Stimulated activated naive CD4-positive, alpha-beta T cell (primary cell): ENCODE measurements at regions not wholly inside any gene's neighbourhood (a gene's known extent, or its start where the extent isn't known, plus 50 kb on each side); places are given as distances from the start of the nearest gene placed in this dataset.

Source experiments
- DNase-seq, 6 experiments: peaks; one replicate each; lab custom pipeline; 2025; lab: John Stamatoyannopoulos, UW

DNA sequence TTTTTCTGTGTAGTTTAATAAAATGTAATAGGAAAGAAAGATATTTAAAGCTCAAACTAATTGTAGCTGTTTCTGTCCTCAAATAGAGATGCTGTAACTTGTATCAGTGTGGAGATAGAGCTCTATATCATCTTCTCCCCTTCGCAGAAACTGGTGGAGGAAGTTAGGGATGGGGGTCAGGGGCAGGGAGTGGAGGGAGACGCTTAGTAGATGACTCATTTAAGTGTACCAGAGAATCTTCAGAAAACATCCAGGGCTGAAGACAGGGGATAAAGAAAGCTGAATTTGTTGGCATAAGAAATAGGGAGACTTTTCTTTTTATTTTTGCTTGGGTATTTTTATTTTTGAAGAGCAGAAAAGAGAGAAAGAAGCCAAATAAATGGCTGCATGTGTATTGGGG, 282.6 kb upstream of the DPYD start:
- no peak for DNase-seq

DNA sequence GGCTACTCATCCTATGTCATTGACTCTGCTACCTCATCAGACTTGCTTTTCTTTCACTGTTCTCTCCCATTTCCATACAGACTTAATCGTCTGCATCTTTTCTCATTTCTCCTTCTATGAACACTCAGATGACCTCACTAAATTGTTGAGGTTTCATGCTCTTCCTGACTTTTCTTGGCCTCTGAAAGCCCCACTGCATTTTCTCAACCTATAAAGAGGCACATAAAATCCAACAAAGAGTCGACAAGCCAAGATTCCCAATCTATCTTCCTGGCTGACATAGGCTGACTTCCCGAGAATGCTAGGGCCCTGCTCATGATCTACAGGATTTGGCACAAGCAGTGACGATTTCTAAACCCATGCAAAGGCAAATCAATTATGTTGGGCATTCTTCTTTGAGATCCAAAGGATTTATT, 280.8 kb upstream of the DPYD start:
- DNase-seq = no peak

DNA sequence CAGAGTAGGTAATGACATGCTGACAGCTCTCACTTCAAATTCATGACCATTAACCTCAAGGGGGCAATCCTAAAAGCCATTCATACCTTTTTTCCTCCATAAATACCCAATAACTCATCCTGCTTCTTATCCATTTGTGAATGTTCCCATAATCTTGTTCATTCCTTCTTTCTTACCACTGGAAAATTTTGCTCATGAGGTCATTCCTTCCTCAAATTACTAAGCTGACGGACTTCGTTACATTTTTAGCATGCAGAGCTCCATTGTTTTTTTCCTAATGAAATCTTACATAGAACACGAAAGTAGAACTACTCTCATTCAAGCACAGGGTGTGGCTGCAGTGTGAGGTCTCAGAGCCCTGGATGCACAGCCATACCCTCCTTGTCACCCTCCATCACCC, 276.5 kb upstream of the DPYD start:
- no peak for DNase-seq

DNA sequence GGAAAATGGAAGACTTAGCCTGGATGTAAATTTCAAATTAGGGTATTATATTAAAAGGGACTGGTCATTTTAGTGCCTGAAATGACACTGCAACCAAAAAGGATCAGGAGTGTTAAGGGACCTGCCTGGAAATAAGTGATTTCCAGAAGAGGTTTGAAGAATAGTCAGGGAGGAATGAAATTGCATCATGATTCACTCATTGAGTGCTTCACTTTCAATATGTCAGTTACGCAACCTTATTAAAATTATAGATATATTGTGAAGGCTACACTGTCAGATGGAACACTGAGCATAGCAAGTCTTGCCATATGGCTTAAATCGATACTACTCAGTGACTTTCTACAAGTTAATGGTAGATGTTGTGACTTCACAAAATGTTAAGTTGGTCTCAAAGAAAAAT, 275.2 kb upstream of the DPYD start:
- no peak for DNase-seq

DNA sequence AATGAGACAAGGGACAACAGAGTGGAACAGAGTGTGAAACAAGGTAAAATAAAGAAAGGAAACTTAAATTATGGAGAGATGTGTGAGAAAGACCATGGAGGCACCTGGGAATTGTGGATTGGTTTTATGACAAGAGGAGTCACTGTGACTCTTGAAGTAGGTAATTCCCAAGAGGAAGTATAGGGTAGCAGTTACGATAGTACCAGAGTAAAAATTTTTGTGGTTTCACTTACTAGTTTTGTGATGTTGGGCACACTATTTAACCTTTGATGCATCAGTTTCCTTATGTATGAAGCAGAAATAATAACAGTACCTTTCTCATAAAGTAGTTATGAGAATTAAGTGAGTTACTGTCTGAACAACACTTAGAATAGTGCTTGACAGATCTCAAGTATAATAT, 267.9 kb upstream of the DPYD start:
- DNase-seq = no peak

DNA sequence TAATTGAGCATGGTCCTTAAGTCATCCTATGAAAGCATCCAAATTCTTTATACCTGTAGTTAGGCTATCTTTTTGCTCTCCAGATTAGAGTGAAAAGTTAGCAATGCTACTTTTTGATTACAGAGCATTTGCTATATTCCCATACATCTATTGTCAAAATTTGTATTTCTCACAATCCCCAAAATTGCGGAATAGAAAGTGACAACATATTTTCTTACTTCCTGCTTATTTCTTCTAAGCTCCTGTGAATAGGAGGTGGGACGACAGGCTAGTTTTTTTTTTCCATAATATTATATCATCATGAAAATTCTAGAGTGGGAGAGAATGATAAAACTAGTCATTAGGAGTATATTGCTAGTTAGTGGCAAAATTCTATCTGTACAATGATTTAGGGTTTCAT, 264.0 kb upstream of the DPYD start:
- no peak for DNase-seq

DNA sequence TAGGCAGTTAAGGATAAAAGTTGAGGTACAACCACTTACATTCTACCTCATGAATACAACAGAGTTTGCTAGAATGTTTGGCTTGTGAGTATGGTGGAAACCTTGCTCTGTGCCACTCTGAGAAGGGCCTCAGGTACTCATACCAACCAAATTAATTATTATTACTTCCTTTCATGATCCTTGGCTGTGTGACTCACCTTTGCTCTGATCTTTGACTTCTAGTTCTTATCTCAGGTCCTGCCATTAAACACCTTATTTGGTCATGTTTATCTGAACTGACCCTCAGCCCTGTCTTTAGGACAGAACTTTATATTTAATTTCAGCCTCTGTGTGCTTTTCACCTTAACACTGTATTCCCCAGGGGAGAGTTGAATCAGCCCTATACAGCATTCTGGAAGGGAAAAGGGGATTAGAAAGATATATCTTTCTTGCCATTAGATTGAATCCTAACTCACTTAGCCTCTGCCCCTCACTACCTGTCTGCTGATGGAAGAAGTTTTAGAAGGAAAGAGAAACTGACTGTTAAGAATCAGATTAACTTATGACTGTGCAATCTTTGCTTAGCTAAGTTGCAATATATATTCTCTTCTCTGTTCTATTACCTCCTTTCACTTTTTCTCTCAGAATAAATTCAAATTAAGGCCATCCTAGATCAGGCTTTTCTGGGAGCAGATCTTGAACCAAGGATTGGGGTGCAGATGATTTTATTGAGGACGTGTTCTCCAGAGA, 260.4 kb upstream of the DPYD start:
- no peak for DNase-seq

DNA sequence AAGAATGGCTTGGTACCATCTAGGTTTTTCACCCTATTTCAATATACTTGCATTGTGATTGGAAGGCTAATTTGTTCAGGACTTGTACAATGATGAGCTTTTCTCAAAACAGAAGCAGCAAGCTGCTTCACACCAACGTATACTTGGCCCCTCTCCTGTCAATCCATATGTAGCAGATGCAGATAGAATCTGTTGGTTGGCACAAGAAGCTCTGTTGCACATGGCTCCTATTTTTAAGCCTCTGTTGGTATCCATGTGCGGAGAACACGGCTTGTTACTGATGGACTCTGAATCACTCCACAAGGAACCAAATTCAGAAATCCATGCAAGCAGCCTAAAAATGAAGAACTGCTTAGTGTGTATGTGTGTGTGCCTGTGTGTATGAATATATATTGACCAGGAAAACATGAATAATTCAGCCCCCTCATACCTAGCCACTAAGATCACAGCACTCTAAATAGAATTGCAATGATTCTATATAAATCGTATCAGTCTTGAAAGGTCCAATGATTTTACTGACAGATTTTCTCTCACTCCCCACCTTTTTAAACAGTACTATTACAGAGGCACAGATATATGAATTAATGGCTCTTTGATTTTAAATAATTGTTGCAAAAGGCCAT, 258.4 kb upstream of the DPYD start:
- no peak for DNase-seq

DNA sequence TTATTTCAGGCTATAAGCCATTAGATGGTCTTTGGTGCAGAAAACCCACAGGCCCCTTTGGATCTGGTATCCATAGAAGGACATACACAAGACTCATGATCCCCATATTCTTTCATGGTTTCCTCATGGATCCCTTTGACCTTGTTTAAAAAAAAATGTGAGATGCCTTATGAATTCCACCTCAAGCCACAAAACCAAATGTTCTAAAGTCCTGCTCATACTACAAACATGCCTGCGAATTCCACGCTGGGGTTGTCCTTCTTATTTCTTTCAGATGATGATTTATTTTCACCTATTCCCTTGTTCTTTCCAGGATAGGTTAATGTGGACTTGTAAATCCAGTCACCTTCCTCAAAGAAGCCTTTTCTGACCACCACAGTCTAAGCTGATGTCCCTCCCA, 256.9 kb upstream of the DPYD start:
- no peak for DNase-seq

DNA sequence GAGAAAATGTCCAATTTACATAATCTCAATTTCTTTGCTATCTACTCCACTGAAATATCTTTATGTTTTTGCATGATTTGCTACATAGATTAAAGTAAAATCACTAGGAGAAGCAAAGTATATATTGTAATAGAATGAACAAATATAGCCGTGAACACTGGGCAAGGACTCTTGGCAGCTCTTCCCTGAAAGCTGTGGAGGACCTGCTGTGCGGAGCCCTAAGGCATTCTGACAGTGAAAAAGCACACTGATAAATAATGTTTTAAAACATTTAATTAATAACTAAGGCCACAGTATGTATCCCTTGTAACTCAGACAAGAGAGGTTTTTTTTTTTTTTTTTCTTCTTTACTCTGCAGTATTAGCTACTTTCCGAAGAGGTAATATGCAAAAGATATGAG, 256.1 kb upstream of the DPYD start:
- no peak for DNase-seq

DNA sequence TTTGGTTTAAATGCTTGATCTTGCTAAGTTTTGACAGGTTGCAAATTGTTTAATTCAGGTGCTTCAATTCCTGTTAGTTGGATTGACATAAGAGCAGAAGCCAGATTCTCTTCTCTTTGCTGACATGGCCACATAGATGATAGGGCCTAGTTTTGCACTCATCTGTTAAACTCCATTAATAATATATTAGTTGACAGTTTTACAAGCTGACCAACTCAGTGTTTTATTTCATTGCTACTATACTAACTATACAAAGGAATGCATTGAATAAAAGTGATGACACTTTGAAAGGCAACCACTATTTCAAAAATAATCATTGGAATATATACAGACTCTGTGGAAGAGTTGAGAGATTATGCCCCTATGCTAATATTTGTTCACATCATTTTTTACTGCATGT, 255.6 kb upstream of the DPYD start:
- no peak for DNase-seq

DNA sequence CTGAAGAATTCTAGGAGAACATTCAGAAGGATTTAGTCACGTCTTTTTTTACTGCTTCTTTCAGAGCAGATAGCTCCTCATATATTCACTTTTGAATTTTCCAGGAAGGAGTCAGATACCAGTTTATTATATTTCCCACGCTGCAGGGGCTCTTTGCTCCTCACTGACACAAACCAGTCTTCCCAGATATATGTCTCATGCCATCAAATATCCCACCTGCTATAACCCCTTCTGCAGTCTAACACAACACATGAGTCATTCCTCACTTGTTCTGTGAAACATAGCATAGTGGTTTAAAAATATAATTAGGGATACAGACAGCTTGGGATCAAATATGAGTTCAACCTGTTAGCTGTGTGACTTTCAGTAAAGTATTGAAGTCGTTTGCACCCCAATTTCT, 251.7 kb upstream of the DPYD start:
- DNase-seq = no peak

DNA sequence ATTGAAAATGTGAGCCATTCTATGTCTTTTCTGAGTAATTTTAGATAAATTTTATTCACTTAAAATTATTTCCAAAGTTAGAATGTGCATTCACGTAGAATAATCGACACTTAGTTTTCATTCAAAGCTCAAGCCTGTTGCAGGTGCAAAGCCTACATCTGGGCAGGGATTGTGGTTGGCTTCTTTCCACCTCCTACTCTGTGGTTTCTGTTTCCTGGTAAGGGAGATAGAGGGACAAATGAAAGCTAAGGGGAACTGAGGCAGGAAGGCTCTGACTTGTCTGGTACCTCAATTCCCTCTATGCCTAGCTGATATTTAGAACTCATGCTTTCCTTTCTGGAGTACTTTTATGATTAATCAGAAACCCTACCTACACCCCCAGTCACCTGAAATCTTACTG, 251.2 kb upstream of the DPYD start:
- no peak for DNase-seq

DNA sequence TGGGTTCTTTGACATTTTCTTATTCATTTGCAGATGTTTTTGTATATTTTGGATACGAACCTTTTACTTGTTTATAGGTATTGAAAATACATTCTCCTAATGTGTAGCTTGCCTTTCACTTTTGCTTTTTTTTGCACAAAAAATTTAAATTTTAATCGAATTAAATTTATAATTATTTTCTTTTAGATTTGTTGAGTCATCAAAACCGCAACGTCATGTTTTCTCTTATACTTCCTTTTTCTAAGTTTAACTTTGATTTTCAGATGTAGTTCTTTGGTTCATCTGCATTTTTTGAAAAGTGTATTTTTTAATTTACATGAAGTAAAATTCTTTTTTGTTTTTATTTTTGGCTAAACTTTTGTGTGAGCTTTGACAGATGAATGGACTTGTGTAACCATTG, 243.7 kb upstream of the DPYD start:
- DNase-seq = no peak

DNA sequence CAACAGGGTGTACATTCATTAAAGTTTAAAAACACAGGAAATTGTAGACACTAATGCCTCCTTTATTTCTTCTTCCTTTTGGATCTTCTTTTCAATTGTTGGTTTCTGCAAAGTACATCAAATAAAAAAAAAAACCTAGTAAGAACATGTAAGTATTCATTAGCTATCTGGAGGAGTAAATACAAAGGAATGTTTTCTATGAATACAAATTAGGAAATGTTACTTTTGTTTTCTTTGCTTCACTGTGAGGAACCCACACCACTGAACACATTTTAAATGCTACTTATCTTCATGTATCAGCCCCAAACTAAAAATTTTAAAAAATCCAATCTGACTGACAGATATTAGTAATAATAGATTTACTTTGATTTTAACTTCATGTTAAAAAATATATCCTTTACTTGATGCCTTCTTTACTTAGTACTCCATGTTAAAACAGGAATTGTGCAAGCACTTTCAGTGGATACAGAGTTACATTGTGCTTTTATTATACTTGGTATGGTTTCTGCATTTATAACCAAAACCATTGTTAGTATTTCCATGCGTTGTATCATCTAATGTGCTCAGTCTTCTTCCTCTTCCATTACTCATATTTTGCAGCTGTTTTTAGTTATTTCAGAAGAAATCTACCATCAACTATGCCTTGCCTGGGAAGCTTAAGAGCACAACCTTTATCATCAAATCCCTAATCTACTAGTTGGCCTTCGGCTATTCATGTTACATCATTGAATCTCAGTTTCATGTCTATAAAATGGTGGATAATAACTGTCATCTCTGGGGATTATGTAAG, 236.9 kb upstream of the DPYD start:
- DNase-seq = no peak

DNA sequence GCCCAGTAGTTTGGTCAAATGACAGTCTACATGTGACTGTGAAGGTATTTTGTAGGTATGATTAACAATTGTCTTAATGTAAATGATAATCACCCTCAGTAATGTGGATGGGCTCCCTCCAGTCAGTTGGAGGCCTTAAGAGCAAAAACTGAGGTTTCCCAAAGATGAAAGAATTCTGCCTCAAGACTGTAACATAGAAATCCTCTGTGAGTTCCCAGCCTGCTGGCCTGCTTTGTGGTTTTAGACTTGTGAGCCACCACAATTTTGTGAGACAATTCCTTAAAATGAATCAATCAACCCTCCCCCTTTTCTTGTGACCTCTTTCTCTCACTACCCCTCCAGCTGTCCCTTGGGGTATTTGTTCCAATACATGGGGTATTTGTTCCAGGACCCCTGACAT, 226.4 kb upstream of the DPYD start:
- DNase-seq = no peak

DNA sequence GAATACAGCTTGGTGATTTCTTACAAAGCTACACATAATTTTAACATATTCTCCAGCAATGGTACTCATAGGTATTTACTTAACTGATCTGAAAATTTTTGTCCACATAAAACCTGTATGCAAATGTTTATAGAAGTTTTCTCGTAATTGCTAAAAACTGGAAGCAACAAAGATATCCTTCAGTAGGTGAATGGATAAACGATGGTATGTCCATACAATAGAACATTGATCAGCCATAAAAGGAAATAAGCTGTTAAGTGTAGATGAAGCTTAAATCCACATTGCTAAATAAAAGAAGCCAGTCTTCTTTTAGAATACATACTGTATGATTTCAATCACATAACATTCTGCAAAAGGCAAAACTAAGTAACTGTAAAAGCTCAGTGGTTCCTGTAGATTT, 224.8 kb upstream of the DPYD start:
- no peak for DNase-seq

DNA sequence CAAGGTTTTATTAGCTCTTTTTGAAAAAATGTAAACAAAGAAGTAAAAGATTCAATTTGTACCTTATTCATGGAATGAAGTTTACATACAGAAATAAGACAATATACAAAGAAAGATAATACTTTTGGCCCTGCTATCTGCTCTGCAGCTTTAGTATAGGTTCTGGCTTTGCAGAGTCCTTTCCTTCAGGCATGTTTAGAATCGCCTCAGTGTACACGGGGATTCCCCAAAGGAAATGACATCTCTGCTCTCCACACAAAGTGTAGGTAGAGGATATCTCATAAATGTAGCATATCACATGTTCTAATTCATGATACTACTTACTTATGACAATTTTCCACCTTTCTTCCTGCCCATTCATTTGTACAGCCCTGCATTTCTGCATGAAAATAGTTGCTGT, 222.6 kb upstream of the DPYD start:
- DNase-seq = no peak

DNA sequence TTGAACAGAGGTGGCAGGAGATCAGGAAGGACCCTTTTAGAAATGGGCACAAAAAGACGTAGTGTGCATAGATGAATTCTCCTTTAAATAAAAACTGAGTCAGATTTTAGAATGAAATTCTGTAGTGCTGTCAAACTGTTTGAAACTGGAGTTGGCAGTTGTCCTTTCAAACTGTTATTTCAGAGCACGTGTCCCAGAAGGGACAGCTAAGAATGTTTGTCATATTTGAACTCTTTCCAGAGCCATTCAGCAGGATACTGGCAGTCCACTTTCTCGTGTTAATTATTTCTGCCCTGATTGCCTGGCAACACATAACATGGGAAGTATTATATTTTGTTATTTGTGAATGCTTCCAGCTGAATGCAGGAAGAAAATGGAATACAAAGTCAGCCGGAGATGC, 212.3 kb upstream of the DPYD start:
- no peak for DNase-seq

DNA sequence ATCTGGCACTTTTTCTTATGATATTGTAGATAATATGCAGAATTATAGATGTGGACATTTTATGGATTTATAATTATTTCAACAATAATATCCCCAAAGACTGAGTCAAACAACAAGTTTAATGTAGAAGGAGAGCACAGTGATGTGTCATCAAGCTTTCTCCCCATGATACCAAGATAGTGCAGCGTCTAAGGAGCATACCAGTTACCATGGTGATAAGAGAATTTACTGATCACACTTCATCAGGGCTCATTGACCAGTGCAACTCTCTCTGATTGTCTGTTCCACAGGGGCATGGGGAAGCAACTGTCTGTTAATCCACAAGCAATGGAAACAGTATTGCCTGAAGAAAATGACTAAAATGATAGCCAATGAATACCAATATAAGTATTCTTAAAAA, 209.6 kb upstream of the DPYD start:
- DNase-seq = no peak

DNA sequence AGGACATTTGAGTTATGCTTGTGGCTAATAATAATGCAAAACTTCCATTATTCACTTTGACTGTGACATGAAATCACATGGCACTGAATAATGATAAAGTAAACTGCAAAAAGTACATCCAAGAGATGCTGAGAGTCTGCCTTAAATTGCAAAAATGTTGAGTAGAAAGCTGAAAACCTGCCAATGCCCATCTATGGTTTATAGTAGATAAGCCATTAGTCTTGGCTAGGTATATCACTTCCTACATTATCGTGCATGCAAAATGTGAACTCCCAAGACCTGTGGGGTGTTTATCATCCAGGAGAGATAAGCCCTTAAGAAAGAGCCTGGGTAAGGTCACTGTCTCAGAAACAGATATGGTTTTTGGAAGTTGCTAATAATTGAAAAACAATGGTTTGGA, 208.7 kb upstream of the DPYD start:
- no peak for DNase-seq

DNA sequence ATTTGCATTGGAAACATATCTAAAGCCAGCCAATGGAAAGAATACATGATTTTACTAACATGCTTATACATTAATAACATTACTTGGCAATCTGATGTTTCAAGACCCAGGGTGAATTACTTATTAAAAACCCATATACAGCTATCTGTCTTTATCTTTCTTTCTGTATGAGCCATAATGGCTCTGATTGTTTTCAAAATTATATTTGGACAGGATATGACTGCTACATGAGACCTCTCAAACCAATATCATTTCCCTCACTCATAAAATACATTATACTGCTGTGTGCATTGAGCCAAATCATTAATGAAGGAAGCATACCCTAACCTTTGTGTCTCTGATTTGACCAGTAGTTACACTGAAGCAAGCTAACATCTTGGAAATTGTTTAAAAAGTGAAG, 205.9 kb upstream of the DPYD start:
- no peak for DNase-seq

DNA sequence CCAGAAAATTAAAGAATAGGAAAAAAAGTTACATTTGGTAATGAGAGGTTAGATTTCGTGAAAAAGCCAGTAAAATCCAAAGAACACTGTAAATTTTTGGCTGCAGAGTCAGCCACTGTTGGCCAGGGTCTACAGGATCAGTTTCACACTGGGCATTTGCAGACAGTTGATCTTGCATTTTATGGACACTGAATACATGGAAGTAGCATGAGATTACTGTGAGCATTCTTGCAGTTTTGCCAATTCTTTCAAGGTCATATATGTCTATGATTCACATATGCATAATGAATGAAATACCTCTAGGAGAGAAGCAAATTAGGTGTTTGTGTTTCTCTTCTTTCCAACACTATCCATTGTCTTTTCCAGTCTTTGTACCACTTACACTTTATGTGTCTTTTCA, 200.8 kb upstream of the DPYD start:
- DNase-seq = no peak

DNA sequence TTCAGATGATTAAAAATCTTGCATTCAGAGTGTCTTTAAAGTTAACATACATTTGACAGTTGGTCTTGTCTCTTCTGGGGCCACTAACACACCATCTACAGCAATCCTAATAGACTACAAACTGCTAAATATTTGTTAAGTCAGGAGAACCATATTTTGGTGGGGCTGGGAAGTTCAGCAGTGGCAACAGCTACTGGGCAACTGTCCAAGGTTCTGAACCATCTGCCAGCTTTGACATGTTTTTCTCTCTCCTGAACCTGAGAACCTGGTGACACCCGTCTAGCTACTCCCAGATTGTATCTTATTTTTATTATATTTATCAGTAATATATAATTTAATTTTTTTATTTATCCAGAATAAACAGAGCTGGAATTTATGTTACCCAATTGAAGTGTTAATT, 199.0 kb upstream of the DPYD start:
- DNase-seq = no peak
